Breast epithelium (tissue), 3 donors: ENCODE measurements at regions not wholly inside any gene's neighbourhood (a gene's known extent, or its start where the extent isn't known, plus 50 kb on each side); places are given as distances from the start of the nearest gene placed in this dataset.

Experiments used
- CTCF ChIP-seq, 3 donors: fragments of 450-650 bp; IDR thresholded peaks; one replicate each; pipeline ENCODE4 v1.5.1; 2016 to 2017; ENCODE audit warnings: antibody characterized with exemption in 3 of 3, mild to moderate bottlenecking in 3 of 3, moderate library complexity in 3 of 3
- POLR2AphosphoS5 ChIP-seq, 3 donors: sonication (generic); formaldehyde crosslinking; IDR thresholded peaks; one replicate each; pipeline ENCODE4 v1.6.1; 2017; ENCODE audit warnings: antibody characterized with exemption in 3 of 3

DNA sequence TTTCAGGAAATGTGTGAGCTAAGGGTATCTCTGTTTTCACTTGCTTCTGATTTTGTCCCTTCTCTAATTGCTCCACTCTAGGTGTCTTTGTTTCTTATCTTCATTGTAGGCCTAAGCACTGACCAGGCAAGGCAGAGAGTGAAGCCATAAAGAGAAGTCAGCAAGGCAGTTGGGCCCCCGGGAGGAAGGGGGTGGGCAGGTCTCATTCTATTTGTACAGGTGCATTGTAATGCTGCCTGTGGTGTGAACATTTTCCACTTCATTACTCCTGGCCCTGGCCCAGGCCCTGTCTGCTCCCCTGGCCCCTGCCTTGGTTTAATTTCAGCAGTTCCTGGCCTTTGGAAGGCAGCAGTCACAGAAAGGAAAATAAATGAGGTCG lies 86.4 kb upstream of the JUN start:
- TF ChIP-seq CTCF (IDR thresholded peaks at IDR 0.05) (no peak), POLR2AphosphoS5 (IDR thresholded peaks at IDR 0.05) (no peak)
